Endothelial cell of umbilical vein (primary cell): ENCODE measurements at regions not wholly inside any gene's neighbourhood (a gene's known extent, or its start where the extent isn't known, plus 50 kb on each side); places are given as distances from the start of the nearest gene placed in this dataset.

Source experiments
- BruUV-seq: library from RNA; stranded (reverse); fragments of 400-500 nt; replicated peaks from 2 replicates; lab custom pipeline; 2021; lab: Mats Ljungman, UMichigan
- CTCF ChIA-PET: fragments of 300-600, 350-600 bp; sonication (Branson Sonifier 250); formaldehyde crosslinking; loops from one replicate; lab custom pipeline; 2021; ENCODE audit warnings: antibody characterized with exemption, inconsistent platforms; lab: Charles Lee
- POLR2A ChIA-PET: fragments of 300-600, 350-600 bp; sonication (Branson Sonifier 250); formaldehyde crosslinking; loops from one replicate; lab custom pipeline; 2021; ENCODE audit warnings: antibody characterized with exemption, inconsistent platforms; lab: Charles Lee
- DNase-seq: peaks from one replicate; pipeline ENCODE4 v3.0.0-alpha.2; 2011; ENCODE audit warnings: low read depth, low spot score
- FAIRE-seq: peaks from 2 replicates; lab custom pipeline; 2011; peaks lifted over from hg19 to GRCh38; lab: Jason Lieb, UNC
- H2AFZ ChIP-seq: 2 replicates; pipeline ENCODE4 v1.6.0; 2012; ENCODE audit warnings: low read depth, low read length, control low read depth, inconsistent platforms
- H3K27ac ChIP-seq: 2 replicates; pipeline ENCODE4 v1.5.1; 2011; ENCODE audit warnings: low read depth, mild to moderate bottlenecking, control low read depth, low read length, moderate library complexity; ENCODE audit not compliant: insufficient read depth
- H3K27me3 ChIP-seq, 2 experiments: 2 replicates each; pipeline versions ENCODE4 v1.6.0 to v1.6.1; 2011; ENCODE audit warnings: low read length in 2 of 2, mixed read lengths in 1 of 2; ENCODE audit not compliant: control insufficient read depth in 2 of 2, insufficient read depth in 2 of 2
- H3K36me3 ChIP-seq, 2 experiments: 2 replicates in 1 of 2; 3 replicates in 1 of 2; pipeline ENCODE4 v1.5.1; 2011; ENCODE audit warnings: low read length in 2 of 2, mild to moderate bottlenecking in 1 of 2, moderate library complexity in 1 of 2; ENCODE audit not compliant: control insufficient read depth in 2 of 2, insufficient read depth in 2 of 2; ENCODE audit errors: extremely low read depth in 1 of 2
- H3K4me1 ChIP-seq: 3 replicates; pipeline ENCODE4 v1.5.1; 2011; ENCODE audit warnings: mild to moderate bottlenecking, low read length; ENCODE audit not compliant: control insufficient read depth, insufficient read depth; ENCODE audit errors: extremely low read depth
- H3K4me2 ChIP-seq: 2 replicates; pipeline ENCODE4 v1.6.1; 2011; ENCODE audit warnings: low read length, control low read depth, mixed read lengths; ENCODE audit not compliant: insufficient read depth
- H3K4me3 ChIP-seq, 3 experiments: fragments of 200-600 bp in 1 of 3; sonication (generic), shearing (Covaris generic) in 1 of 3; replicated peaks in 1 of 3; 2 replicates each; pipeline ENCODE4 v1.5.1; 2011 to 2016; ENCODE audit warnings: control low read depth in 3 of 3, low read length in 3 of 3, mild to moderate bottlenecking in 2 of 3, inconsistent platforms in 1 of 3, low read depth in 1 of 3, moderate library complexity in 1 of 3; ENCODE audit not compliant: insufficient read depth in 1 of 3
- H3K79me2 ChIP-seq: 2 replicates; pipeline ENCODE4 v1.6.0; 2012; ENCODE audit warnings: low read length, inconsistent platforms; ENCODE audit not compliant: control insufficient read depth, insufficient read depth
- H3K9ac ChIP-seq: replicated peaks from 2 replicates; pipeline ENCODE3; 2011; ENCODE audit warnings: low read length, control low read depth; ENCODE audit not compliant: insufficient read depth; ENCODE audit errors: extremely low read depth
- H3K9me1 ChIP-seq: replicated peaks from 3 replicates; pipeline ENCODE4 v1.6.0; 2011; ENCODE audit warnings: mild to moderate bottlenecking, low read length; ENCODE audit not compliant: control insufficient read depth, insufficient read depth; ENCODE audit errors: extremely low read depth
- H3K9me3 ChIP-seq: replicated peaks from 2 replicates; pipeline ENCODE4 v1.5.1; 2012; ENCODE audit warnings: low read length, inconsistent platforms; ENCODE audit not compliant: control insufficient read depth, insufficient read depth
- H4K20me1 ChIP-seq: replicated peaks from 2 replicates; pipeline ENCODE3; 2011; ENCODE audit warnings: mild to moderate bottlenecking, low read length; ENCODE audit not compliant: control insufficient read depth, insufficient read depth; ENCODE audit errors: extremely low read depth
- CTCF ChIP-seq, 2 donors: IDR thresholded peaks; 1 replicate in 1 of 2; 2 replicates in 1 of 2; pipeline ENCODE4 v1.5.1; 2011; ENCODE audit warnings: low read length in 2 of 2, mild to moderate bottlenecking in 2 of 2, moderate library complexity in 2 of 2, control low read depth in 1 of 2, inconsistent platforms in 1 of 2, low read depth in 1 of 2; ENCODE audit not compliant: insufficient read depth in 1 of 2; ENCODE audit errors: extremely low read depth in 1 of 2
- EZH2 ChIP-seq: IDR thresholded peaks from 2 replicates; pipeline ENCODE4 v1.6.1; 2012; ENCODE audit warnings: borderline replicate concordance, low read depth, mild to moderate bottlenecking, moderate library complexity, low read length, inconsistent platforms; ENCODE audit not compliant: severe bottlenecking
- FOS ChIP-seq: IDR thresholded peaks from 2 replicates; pipeline ENCODE4 v1.6.1; 2011; ENCODE audit warnings: mild to moderate bottlenecking, low read length, moderate library complexity, borderline replicate concordance; ENCODE audit not compliant: insufficient read depth
- GATA2 ChIP-seq: IDR thresholded peaks from 2 replicates; pipeline ENCODE4 v1.7.0; 2011; ENCODE audit warnings: low read depth, mild to moderate bottlenecking, moderate library complexity, mixed read lengths, low read length; ENCODE audit not compliant: insufficient read length, insufficient read depth
- JUN ChIP-seq: IDR thresholded peaks from 2 replicates; pipeline ENCODE4 v1.6.1; 2011; ENCODE audit warnings: borderline replicate concordance, low read depth; ENCODE audit not compliant: insufficient read length, insufficient read depth
- MAX ChIP-seq: IDR thresholded peaks from 2 replicates; pipeline ENCODE4 v1.6.1; 2011; ENCODE audit not compliant: insufficient read depth, insufficient read length
- MYC ChIP-seq: IDR thresholded peaks from one replicate; pipeline ENCODE4 v1.6.1; 2011; ENCODE audit warnings: mild to moderate bottlenecking, low read depth, low read length
- POLR2A ChIP-seq: IDR thresholded peaks from 2 replicates; pipeline ENCODE4 v1.6.1; 2012; ENCODE audit warnings: low read depth, mild to moderate bottlenecking, control low read depth, low read length
- POLR2AphosphoS5 ChIP-seq: IDR thresholded peaks from 2 replicates; pipeline ENCODE4 v1.6.1; 2012; ENCODE audit warnings: low read depth, mild to moderate bottlenecking, control low read depth, low read length, moderate library complexity; ENCODE audit not compliant: insufficient read depth
- dilution Hi-C: fragments of 300-500 bp; cut with MboI; formaldehyde crosslinking; loops from one replicate; pipeline ENCODE4 v1.15.0; 2019; ENCODE audit warnings: low sequenced_read_pairs; ENCODE audit not compliant: extremely low pct_ligation_motif_present
- intact Hi-C: fragments of 100-400 bp; cut with micrococcal nuclease; formaldehyde crosslinking; loops from one replicate; pipeline ENCODE4 v1.10.0; 2022

DNA sequence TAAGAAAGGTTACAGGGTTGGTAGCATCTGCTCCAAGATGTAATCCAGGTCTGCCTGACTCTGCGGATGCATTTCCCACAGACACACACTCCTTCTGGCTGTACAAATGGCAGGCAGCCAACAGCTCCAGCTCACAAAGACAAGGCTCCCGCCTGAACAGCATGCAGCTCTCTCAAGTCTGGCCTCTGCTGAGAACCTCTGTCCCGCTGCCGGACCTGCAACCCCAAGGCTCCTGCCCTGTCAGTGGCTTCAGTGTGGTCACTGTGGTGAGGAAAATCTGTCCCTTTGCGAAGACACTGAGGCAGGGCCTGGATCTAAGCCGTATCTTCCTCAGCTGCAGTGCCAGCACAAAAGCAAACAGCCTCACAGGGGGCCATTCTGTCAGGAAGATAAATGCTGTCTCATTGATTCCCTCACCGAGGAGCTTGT lies 469.3 kb upstream of the MEX3C start:
- no peaks in the 10 kb centered on the region for H3K36me3 ChIP-seq
- POLR2A ChIA-PET = no interaction called here
- H3K79me2 ChIP-seq = no peaks in the 10 kb centered on the region
- no peak overlapping the region for H3K4me2 ChIP-seq
- TF ChIP-seq GATA2 (no peak), MYC (no peak), MAX (no peak), FOS (no peak), EZH2 (no peak), JUN (no peak), POLR2AphosphoS5 (no peak), CTCF (IDR thresholded peaks at IDR 0.05; ENCODE audit: extremely low read depth in 1 of 2, insufficient read depth in 1 of 2, low read depth in 1 of 2, low read length in 2 of 2) (no peak), POLR2A (no peak)
- FAIRE-seq (no peak), DNase-seq (no peak)
- H2AFZ ChIP-seq = no peak overlapping the region
- H3K9me1 ChIP-seq = no peaks in the 10 kb centered on the region
- H3K9ac ChIP-seq = no peak overlapping the region
- dilution Hi-C loops = no loop called here
- H3K9me3 ChIP-seq = no peaks in the 10 kb centered on the region
- H3K4me3 ChIP-seq = no peak overlapping the region
- CTCF ChIA-PET = no interaction called here
- intact Hi-C loops = no loop called here
- H3K4me1 ChIP-seq = no peaks in the 10 kb centered on the region
- no peak overlapping the region for H3K27ac ChIP-seq
- no peaks in the 10 kb centered on the region for H4K20me1 ChIP-seq
- BruUV-seq = no TSS peak
- H3K27me3 ChIP-seq = no peaks in the 10 kb centered on the region
